ENCODE measurements at regions not wholly inside any gene's neighbourhood (a gene's known extent, or its start where the extent isn't known, plus 50 kb on each side); places are given as distances from the start of the nearest gene placed in this dataset.

DNA sequence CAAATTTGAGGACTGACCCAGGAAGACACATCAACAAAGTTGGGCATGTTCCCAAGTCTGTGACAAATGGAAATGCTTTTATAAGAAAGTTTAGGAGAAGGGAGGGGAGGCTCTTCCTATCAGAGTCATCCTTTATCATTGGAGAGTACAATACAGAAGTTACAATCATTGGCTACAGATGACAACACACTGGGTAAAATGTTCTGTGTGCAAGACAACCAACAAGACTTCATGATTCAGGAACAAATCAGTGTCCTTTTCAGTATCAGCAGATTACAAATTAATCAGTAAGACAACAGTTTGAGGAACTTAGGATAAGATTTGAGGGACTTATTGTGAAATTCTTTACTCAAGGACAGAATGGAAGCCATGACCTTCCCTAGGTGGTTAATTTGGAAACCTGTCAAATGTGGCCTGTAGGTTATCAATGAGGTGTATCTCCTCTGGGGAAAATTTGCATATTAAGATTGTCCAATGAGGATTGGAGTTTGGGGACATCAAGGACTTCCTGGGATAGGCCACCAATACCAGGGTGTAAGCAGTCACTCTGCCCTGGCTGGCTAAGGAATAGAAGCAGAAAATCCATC lies 274.4 kb upstream of the RORA start:
- no peak for TF ChIP-seq CTCF (IDR thresholded peaks at IDR 0.05; ENCODE audit: control insufficient read depth, extremely low read depth, insufficient read depth)
- no peak overlapping the region for H3K4me3 ChIP-seq (ENCODE audit: low read depth, low read length)
- no peak for DNase-seq (ENCODE audit: low read depth)

- no peak overlapping the region for H3K4me3 ChIP-seq (ENCODE audit: low read depth, low read length)
- TF ChIP-seq CTCF (IDR thresholded peaks at IDR 0.05; ENCODE audit: control insufficient read depth, extremely low read depth, insufficient read depth), result no peak
- DNase-seq (ENCODE audit: low read depth), result no peak
Measured at GRCh38 chr15:61501815-61502389, 272.8 kb upstream of the RORA start.

DNA sequence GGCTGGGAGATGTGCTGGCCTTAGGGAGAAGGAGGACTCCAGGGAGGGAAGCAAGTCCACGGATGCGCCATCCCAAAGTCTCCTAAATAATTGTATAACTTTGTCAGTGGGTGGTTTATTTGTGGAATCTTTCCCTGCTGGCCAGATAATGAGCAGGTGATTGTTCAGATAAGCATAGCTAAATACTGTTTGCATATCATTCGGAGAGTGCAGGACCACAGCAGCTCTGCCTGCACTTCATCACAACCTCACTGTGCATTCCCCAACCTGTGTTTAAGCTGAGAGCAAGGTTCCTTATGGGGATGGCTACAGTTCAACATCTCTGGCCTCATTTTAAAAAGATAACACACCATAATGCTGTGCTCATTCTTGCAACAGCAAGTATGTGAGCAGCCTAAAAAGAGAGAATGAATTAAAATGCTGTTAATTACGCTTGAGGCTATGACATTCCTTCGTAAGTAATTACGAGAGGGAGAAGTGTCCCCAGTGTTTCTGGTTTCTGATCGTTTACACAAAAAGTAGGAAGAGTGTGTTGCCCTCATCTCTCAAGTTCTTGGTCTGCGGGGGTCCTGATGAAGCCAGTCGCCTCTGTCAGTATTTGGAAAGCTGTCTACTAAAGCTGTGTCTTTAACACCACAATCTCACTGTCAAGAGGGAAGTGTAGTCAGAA lies 272.0 kb upstream of the RORA start:
- DNase-seq (ENCODE audit: low read depth), result no peak
- TF ChIP-seq CTCF (IDR thresholded peaks at IDR 0.05; ENCODE audit: control insufficient read depth, extremely low read depth, insufficient read depth), result no peak
- no peak overlapping the region for H3K4me3 ChIP-seq (ENCODE audit: low read depth, low read length)

- DNase-seq (ENCODE audit: low read depth), result no peak
- no peak for TF ChIP-seq CTCF (IDR thresholded peaks at IDR 0.05; ENCODE audit: control insufficient read depth, extremely low read depth, insufficient read depth)
- no peak overlapping the region for H3K4me3 ChIP-seq (ENCODE audit: low read depth, low read length)
Measured at GRCh38 chr15:61500523-61500922, 271.4 kb upstream of the RORA start.

- no peak for TF ChIP-seq CTCF (IDR thresholded peaks at IDR 0.05; ENCODE audit: control insufficient read depth, extremely low read depth, insufficient read depth)
- no peak for DNase-seq (ENCODE audit: low read depth)
- no peak overlapping the region for H3K4me3 ChIP-seq (ENCODE audit: low read depth, low read length)
Measured at GRCh38 chr15:61499376-61499775, 270.3 kb upstream of the RORA start.

DNA sequence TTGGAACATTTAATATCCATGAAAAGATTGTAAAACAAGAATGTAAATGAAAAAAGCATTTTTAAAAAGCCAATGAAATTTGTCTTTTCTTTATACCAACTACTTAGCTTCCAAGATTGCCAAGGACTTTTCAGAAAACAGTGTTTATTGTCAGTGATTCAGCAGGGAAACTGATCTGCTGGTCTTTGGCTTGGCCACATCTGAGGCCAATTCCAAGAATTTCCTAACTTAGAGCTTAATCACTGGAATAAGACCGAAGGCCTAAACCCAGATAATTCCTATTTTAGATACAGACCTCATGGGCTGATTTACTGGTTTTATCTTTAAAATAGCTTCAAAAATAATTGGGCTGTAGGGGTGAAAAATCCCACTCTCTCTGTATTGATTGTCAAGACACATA lies 260.5 kb upstream of the RORA start:
- no peak for TF ChIP-seq CTCF (IDR thresholded peaks at IDR 0.05; ENCODE audit: control insufficient read depth, extremely low read depth, insufficient read depth)
- no peak for DNase-seq (ENCODE audit: low read depth)

More for the DNA sequence above, 260.5 kb upstream of the RORA start:
- no peak overlapping the region for H3K4me3 ChIP-seq (ENCODE audit: low read depth, low read length)
